ENCODE measurements at regions not wholly inside any gene's neighbourhood (a gene's known extent, or its start where the extent isn't known, plus 50 kb on each side); places are given as distances from the start of the nearest gene placed in this dataset.

- no peak for TF ChIP-seq POLR2AphosphoS5 (IDR thresholded peaks at IDR 0.05; ENCODE audit: borderline replicate concordance, low read depth, low read length)
- no peak for TF ChIP-seq FOXP2 (optimal IDR thresholded peaks at IDR 0.05; ENCODE audit: control extremely low read depth, extremely low read length, insufficient read depth)
Measured at GRCh38 chrX:125621588-125621927, 301.9 kb downstream of the TEX13C start.
